22Rv1 (cell line): ENCODE measurements at regions not wholly inside any gene's neighbourhood (a gene's known extent, or its start where the extent isn't known, plus 50 kb on each side); places are given as distances from the start of the nearest gene placed in this dataset.
"Not testable (repeated sequence)": the region's sequence is repeated elsewhere in the genome, so short reads cannot be mapped to it uniquely, and the experiment has no call there.

Source experiments
- H3K27ac ChIP-seq: fragments of 450-650 bp; 2 replicates; pipeline ENCODE4 v1.5.1; 2017
- ZFX ChIP-seq: fragments of 450-650 bp; IDR thresholded peaks from 2 replicates; pipeline ENCODE4 v1.6.1; 2017; ENCODE audit warnings: antibody characterized with exemption, borderline replicate concordance
- TF ChIP-seq, protein P1 (sequence below): fragments of 450-650 bp; IDR thresholded peaks from 2 replicates; pipeline ENCODE4 v1.5.1; 2017; ENCODE audit warnings: mild to moderate bottlenecking

DNA sequence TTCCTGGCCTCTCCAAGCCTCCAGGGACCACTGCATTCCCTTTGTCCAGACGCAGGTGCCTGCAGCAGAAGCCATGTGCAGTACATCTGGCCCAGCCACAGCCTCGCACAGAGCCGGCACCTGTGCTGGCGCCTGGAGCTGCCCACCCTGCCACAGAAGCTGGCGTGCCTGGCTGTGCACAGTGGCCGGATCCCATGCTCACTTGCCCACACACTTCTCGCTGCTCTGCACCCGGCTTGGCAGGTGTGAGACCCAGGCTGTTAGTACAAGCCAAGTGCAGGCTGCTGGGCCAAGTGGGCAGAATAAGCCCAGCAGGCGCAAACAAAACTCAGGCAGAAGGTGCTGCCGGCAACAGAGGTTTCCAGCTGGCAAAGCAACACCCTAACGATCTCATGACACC, 124.5 kb upstream of the CCDC150 start:
- no peak for TF ChIP-seq ZFX
- TF ChIP-seq, protein P1, sequence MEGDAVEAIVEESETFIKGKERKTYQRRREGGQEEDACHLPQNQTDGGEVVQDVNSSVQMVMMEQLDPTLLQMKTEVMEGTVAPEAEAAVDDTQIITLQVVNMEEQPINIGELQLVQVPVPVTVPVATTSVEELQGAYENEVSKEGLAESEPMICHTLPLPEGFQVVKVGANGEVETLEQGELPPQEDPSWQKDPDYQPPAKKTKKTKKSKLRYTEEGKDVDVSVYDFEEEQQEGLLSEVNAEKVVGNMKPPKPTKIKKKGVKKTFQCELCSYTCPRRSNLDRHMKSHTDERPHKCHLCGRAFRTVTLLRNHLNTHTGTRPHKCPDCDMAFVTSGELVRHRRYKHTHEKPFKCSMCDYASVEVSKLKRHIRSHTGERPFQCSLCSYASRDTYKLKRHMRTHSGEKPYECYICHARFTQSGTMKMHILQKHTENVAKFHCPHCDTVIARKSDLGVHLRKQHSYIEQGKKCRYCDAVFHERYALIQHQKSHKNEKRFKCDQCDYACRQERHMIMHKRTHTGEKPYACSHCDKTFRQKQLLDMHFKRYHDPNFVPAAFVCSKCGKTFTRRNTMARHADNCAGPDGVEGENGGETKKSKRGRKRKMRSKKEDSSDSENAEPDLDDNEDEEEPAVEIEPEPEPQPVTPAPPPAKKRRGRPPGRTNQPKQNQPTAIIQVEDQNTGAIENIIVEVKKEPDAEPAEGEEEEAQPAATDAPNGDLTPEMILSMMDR, result no peak
- no peak overlapping the region for H3K27ac ChIP-seq

DNA sequence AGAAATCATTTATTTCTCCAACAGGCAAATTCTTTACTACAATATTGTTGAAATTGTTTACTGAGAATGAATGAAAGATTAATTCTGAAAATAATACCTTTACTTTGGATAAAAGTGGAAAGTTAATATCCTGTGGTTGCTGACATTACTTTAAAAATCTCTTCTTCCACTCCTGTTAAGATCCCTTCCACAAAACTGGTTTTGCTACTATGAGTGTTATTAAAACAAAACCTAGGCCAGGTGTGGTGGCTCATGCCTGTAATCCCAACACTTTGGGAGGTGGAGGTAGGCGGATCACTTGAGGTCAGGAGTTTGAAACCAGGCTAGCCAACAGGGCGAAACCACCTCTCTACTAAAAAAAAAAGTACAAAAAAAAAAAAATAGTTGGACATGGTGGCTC, 123.9 kb upstream of the CCDC150 start:
- no peak for TF ChIP-seq ZFX
- TF ChIP-seq, protein P1, result no peak

DNA sequence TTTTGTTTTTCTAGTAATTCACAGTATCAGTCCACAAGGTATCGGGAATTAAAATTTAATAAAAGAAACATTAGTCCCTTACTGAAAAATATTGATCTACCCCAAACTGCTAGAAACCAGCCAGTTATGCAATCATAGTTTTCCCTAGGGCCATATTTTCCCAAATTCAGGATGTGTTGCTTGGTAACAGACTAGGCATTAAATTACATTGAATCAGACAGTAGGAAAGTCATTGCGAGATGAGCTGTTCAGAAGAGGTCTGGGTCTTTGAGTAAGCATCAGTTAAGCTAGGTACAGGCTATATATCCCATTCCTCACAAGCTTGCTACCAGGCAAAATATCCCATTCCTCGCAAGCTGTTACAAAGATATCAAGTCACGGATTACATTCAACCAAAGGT, 123.0 kb upstream of the CCDC150 start:
- no peak overlapping the region for H3K27ac ChIP-seq
- TF ChIP-seq, protein P1, result no peak
- no peak for TF ChIP-seq ZFX

More for the DNA sequence above, 123.9 kb upstream of the CCDC150 start:
- H3K27ac ChIP-seq, result no peak overlapping the region

DNA sequence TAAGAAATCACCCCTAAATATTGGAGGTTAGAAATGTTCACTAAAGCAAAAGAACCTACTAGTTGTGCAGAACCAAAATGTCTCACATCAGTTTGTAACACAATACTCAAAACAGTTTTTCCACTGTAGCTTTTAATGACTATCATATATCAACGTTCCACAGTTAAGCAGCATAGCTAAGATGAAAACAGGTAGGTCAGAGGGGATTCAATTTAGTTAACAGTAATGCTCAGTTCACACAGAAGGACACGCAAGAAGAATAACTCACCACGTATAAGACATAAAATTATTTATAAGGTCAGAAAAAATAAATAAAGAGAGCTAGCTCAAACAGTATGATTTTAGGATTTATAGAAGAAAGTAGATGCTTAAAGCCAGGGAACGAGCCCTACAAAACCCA, 118.9 kb upstream of the CCDC150 start:
- TF ChIP-seq ZFX, result no peak
- TF ChIP-seq, protein P1, result no peak
- no peak overlapping the region for H3K27ac ChIP-seq

DNA sequence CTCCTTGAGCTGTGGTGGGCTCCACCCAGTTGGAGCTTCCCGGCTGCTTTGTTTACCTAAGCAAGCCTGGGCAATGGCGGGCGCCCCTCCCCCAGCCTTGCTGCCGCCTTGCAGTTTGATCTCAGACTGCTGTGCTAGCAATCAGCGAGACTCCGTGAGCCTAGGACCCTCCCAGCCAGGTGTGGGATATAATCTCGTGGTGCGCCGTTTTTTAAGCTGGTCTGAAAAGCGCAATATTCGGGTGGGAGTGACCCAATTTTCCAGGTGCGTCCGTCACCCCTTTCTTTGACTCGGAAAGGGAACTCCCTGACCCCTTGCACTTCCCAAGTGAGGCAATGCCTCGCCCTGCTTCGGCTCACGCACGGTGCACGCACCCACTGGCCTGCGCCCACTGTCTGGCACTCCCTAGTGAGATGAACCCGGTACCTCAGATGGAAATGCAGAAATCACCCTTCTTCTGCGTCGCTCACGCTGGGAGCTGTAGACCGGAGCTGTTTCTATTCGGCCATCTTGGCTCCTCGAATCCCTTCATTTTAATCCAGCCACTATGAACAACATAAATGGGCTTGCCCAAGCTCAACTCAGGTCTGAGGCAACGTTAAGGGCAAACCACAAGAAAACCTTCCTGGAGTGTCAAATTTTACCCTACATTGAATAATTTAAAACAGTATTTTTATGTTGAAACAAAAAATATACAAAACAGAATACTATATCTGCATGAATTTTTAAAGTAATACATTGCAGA, 112.4 kb upstream of the CCDC150 start:
- not testable (repeated sequence) for H3K27ac ChIP-seq

DNA sequence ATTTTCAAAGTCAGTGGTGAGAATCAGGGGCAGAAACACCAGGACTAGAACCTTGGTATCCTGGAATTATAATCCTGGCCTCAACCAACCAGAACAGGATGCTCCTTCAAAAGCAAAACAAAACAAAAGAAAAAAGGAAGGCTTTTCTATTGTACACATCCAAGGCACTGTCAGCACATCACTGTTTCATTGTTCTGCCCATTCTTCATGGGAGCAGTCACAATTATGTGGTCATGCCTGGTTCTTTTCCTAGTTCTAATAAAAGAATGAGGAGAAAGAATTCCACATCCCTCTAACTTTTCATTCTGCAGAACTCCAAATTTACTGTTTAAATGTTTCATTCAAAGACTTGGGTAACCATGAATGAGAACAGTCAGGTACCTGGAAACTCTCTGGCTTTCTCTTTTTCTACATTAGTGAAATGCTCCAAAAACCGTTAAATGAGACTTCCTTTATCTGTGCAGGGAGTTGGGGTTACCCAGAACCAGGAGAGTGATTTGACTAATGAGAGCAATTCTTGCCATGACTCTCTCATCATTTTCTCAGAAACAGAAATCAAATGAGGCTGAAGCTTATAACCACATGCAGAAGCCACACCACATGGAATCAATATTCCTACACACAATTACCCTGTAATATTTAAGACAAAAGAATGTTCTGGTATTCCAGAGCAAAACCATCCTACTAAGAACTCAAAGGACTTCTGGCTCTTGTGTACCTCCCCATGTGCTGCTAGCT, 110.9 kb upstream of the CCDC150 start:
- H3K27ac ChIP-seq, result no peak overlapping the region
- TF ChIP-seq, protein P1, result no peak
- TF ChIP-seq ZFX, result no peak

DNA sequence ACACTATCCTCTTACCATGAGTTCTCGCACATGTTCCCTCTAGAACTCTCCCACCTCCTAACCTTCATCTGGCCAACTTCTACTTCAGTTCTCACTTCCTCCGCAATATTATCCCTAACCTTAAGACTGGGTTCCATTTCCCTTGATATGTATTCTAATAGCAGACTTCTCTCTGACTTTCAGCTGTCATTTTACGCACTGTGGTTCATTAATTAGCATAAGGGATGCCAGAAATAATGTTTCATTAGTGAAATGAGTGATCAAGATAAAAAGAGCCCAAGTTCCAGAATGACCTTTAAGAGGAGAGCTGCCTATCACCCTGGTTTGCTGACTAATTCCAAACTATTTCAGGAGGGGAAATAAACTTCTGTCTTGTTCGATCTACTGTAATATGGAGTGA, 108.6 kb upstream of the CCDC150 start:
- TF ChIP-seq, protein P1, result no peak
- no peak for TF ChIP-seq ZFX

More for the DNA sequence above, 108.6 kb upstream of the CCDC150 start:
- H3K27ac ChIP-seq, result no peak overlapping the region
